KMS-11 (cell line): ENCODE measurements at regions not wholly inside any gene's neighbourhood (a gene's known extent, or its start where the extent isn't known, plus 50 kb on each side); places are given as distances from the start of the nearest gene placed in this dataset.
A peak's percentile ranks its signal among the peaks of the same experiment; 100 is the strongest.

Experiments
- H2AFZ ChIP-seq: fragments of 200-600 bp; sonication (generic); 2 replicates; pipeline ENCODE4 v1.6.1; 2016; ENCODE audit warnings: antibody characterized with exemption, mixed run types, low read depth
- H3K27ac ChIP-seq: fragments of 200-600 bp; sonication (generic); 2 replicates; pipeline ENCODE4 v1.6.1; 2016; ENCODE audit warnings: mild to moderate bottlenecking, mixed run types
- H3K27me3 ChIP-seq: fragments of 200-600 bp; sonication (generic); 2 replicates; pipeline ENCODE4 v1.6.1; 2017; ENCODE audit warnings: mild to moderate bottlenecking, low read depth, mixed run types, moderate library complexity; ENCODE audit not compliant: insufficient read depth
- H3K36me3 ChIP-seq: fragments of 200-600 bp; sonication (generic); 2 replicates; pipeline ENCODE4 v1.6.1; 2017; ENCODE audit warnings: mild to moderate bottlenecking, mixed run types; ENCODE audit not compliant: insufficient read depth
- H3K4me1 ChIP-seq: fragments of 200-600 bp; sonication (generic); 2 replicates; pipeline ENCODE4 v1.6.1; 2016; ENCODE audit warnings: mild to moderate bottlenecking, low read depth, mixed run types; ENCODE audit not compliant: poor library complexity, severe bottlenecking
- H3K4me2 ChIP-seq: fragments of 200-600 bp; sonication (generic); 2 replicates; pipeline ENCODE4 v1.7.0; 2016; ENCODE audit warnings: mild to moderate bottlenecking, mixed run types
- H3K4me3 ChIP-seq: fragments of 200-600 bp; sonication (generic); IDR thresholded peaks from 2 replicates; pipeline ENCODE4 v1.6.1; 2017; ENCODE audit warnings: low read depth, low read length, mixed read lengths; ENCODE audit not compliant: insufficient read depth
- H3K79me2 ChIP-seq: fragments of 200-600 bp; sonication (generic); 2 replicates; pipeline ENCODE4 v1.6.1; 2016; ENCODE audit warnings: low read depth, mixed run types; ENCODE audit not compliant: insufficient read depth
- H3K9ac ChIP-seq: fragments of 200-600 bp; sonication (generic); 2 replicates; pipeline ENCODE4 v1.6.1; 2016; ENCODE audit warnings: mild to moderate bottlenecking, mixed run types
- H4K20me1 ChIP-seq: fragments of 200-600 bp; sonication (generic); 2 replicates; pipeline ENCODE4 v1.6.1; 2016; ENCODE audit warnings: mild to moderate bottlenecking, mixed run types; ENCODE audit not compliant: insufficient read depth
- CTCF ChIP-seq: fragments of 200-600 bp; sonication (generic); conservative IDR thresholded peaks from 2 replicates; pipeline ENCODE4 v1.6.1; 2017; ENCODE audit warnings: low read depth, mild to moderate bottlenecking, antibody characterized with exemption, low read length, moderate library complexity, mixed read lengths

- Histone ChIP-seq H2AFZ (no peak overlapping the region), H3K9ac (no peak overlapping the region)
- TF ChIP-seq CTCF, result no peak
These were observed 230.2 kb upstream of the DAPK1 start for GRCh38 chr9:87267251-87268070.

GRCh38 chr9:87269296-87270176, 228.1 kb upstream of the DAPK1 start:
- H2AFZ ChIP-seq, result no peak overlapping the region
- H3K79me2 ChIP-seq, result no peaks in the 10 kb centered on the region
- no peak for TF ChIP-seq CTCF
- H3K4me2 ChIP-seq, result peak overlapping the region; percentile 75
- no peak overlapping the region for H3K27ac ChIP-seq
- no peaks in the 10 kb centered on the region for H4K20me1 ChIP-seq
- peaks cover 25% of the 10 kb centered on the region for H3K4me1 ChIP-seq
- no peaks in the 10 kb centered on the region for H3K36me3 ChIP-seq
- H3K27me3 ChIP-seq, result peaks cover 59% of the 10 kb centered on the region
- no peak overlapping the region for H3K9ac ChIP-seq
- H3K4me3 ChIP-seq, result no peak overlapping the region

More at GRCh38 chr9:87267251-87268070, 230.2 kb upstream of the DAPK1 start:
- Histone ChIP-seq H3K36me3 (no peaks in the 10 kb centered on the region), H3K4me1 (peaks cover 25% of the 10 kb centered on the region), H3K4me3 (no peak overlapping the region), H3K79me2 (no peaks in the 10 kb centered on the region), H3K4me2 (no peak overlapping the region), H3K27ac (no peak overlapping the region), H3K27me3 (peaks cover 38% of the 10 kb centered on the region), H4K20me1 (no peaks in the 10 kb centered on the region)

- no peak overlapping the region for H3K4me3 ChIP-seq
- H3K36me3 ChIP-seq, result no peaks in the 10 kb centered on the region
- H4K20me1 ChIP-seq, result no peaks in the 10 kb centered on the region
- no peak overlapping the region for H3K9ac ChIP-seq
- H3K4me1 ChIP-seq, result peaks cover 27% of the 10 kb centered on the region
- TF ChIP-seq CTCF, result no peak
- no peak overlapping the region for H3K27ac ChIP-seq
- H3K79me2 ChIP-seq, result no peaks in the 10 kb centered on the region
- no peak overlapping the region for H2AFZ ChIP-seq
- peak overlapping the region; percentile 75 for H3K4me2 ChIP-seq
- peaks cover 67% of the 10 kb centered on the region for H3K27me3 ChIP-seq
These were observed 227.3 kb upstream of the DAPK1 start for GRCh38 chr9:87270221-87270847.

GRCh38 chr9:87270848-87271234, 226.8 kb upstream of the DAPK1 start:
- no peak overlapping the region for H2AFZ ChIP-seq
- H4K20me1 ChIP-seq, result no peaks in the 10 kb centered on the region; the same call in 1 of the 2 replicates
- H3K4me2 ChIP-seq, result peak overlapping the region; percentile 75
- H3K27me3 ChIP-seq, result peaks cover 72% of the 10 kb centered on the region
- no peaks in the 10 kb centered on the region for H3K36me3 ChIP-seq
- H3K4me3 ChIP-seq, result no peak overlapping the region
- no peak overlapping the region for H3K9ac ChIP-seq
- H3K27ac ChIP-seq, result no peak overlapping the region
- no peak for TF ChIP-seq CTCF
- no peaks in the 10 kb centered on the region for H3K79me2 ChIP-seq
- H3K4me1 ChIP-seq, result peaks cover 32% of the 10 kb centered on the region
